Activated T-helper 1 cell treated with anti-CD3 and anti-CD28 coated beads, Interleukin-12 subunit alpha, Interleukin-12 subunit beta, Interleukin-2, Interleukin-4 antibody, amounts not matched to agents 30 ng/mL and 10 ng/mL and 1 ng/mL, durations not matched to agents 14 hours and 24 hours and 36 hours (primary cell): ENCODE measurements at regions not wholly inside any gene's neighbourhood (a gene's known extent, or its start where the extent isn't known, plus 50 kb on each side); places are given as distances from the start of the nearest gene placed in this dataset.

Experiments used
- DNase-seq: peaks from one replicate; pipeline ENCODE4 v3.0.0; 2021; ENCODE audit warnings: low spot score
- H3K27ac Mint-ChIP-seq: one replicate; pipeline ENCODE4 v1.8.0; 2021; ENCODE audit warnings: mild to moderate bottlenecking, mixed read lengths
- H3K27me3 Mint-ChIP-seq: one replicate; pipeline ENCODE4 v1.8.0; 2022; ENCODE audit warnings: mild to moderate bottlenecking, moderate library complexity, mixed read lengths; ENCODE audit not compliant: insufficient read depth
- H3K36me3 Mint-ChIP-seq: one replicate; pipeline ENCODE4 v1.8.0; 2021; ENCODE audit warnings: low read depth, mixed read lengths
- H3K4me1 Mint-ChIP-seq: one replicate; pipeline ENCODE4 v1.8.0; 2021; ENCODE audit warnings: low read depth, mixed read lengths
- H3K4me3 Mint-ChIP-seq: one replicate; pipeline ENCODE4 v1.8.0; 2021; ENCODE audit warnings: mild to moderate bottlenecking, moderate library complexity, mixed read lengths
- H3K9me3 Mint-ChIP-seq: one replicate; pipeline ENCODE4 v1.8.0; 2021; ENCODE audit warnings: mixed read lengths
- intact Hi-C: fragments of 100-400 bp; cut with micrococcal nuclease; formaldehyde crosslinking; loops from one replicate; pipeline ENCODE4 v1.15.1; 2024

DNA sequence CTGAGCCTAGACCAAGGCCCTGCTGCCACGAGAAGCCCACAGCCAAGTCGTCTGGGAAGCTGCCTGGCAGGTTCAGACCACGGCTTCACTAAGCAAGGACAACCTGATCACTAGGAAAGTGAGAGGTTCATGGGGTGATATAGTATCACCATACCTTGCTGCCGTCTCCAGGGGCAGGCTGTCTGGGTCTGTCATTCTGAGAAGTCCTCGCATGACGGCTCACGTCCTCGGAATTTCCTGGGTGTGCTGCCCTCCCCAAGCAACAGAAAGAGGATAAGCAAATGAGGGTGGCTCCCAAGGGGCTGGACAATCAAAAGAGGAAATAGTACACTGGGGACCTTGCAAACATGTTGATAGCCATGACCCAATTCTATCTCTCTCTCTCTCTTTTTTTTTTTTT lies 207.4 kb upstream of the IGF1R start:
- DNase-seq = no peak
- H3K27ac Mint-ChIP-seq = peak overlapping the region; percentile 48
- H3K4me3 Mint-ChIP-seq = no peak overlapping the region

DNA sequence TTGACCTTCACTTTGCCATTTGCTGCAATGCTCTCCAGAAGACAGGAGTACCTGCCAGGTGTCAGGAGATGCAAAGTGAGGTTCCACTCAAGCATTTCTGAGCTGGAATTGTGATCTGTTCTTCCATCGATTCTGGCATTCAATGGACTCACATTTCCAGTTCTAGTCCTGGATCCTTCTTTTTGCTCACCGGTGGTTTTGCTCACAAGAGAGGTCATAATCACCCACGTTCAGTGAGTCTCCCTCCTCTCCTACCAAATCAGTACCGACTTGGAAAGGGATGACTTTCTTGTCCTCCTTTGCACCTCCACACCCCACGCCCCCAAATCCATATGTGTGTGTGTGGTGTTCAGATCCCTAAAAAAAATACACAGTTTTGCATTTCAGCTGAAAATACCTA lies 206.7 kb upstream of the IGF1R start:
- Mint-ChIP-seq H3K36me3 (no peaks in the 10 kb centered on the region), H3K27ac (no peak overlapping the region), H3K27me3 (peaks cover 5% of the 10 kb centered on the region), H3K9me3 (no peaks in the 10 kb centered on the region), H3K4me3 (no peak overlapping the region), H3K4me1 (peaks cover 5% of the 10 kb centered on the region)
- intact Hi-C loops = loop anchor here (5.0 to 10.0 kb wide), 2 partner anchors 343 to 771 kb away; no protein-coding TSS in a partner anchor
- DNase-seq = no peak

More for the DNA sequence above, 207.4 kb upstream of the IGF1R start:
- H3K36me3 Mint-ChIP-seq = no peaks in the 10 kb centered on the region
- peaks cover 5% of the 10 kb centered on the region for H3K27me3 Mint-ChIP-seq
- intact Hi-C loops = loop anchor here (5.0 to 10.0 kb wide), 2 partner anchors 344 to 771 kb away; no protein-coding TSS in a partner anchor
- H3K9me3 Mint-ChIP-seq = no peaks in the 10 kb centered on the region
- peaks cover 5% of the 10 kb centered on the region for H3K4me1 Mint-ChIP-seq

DNA sequence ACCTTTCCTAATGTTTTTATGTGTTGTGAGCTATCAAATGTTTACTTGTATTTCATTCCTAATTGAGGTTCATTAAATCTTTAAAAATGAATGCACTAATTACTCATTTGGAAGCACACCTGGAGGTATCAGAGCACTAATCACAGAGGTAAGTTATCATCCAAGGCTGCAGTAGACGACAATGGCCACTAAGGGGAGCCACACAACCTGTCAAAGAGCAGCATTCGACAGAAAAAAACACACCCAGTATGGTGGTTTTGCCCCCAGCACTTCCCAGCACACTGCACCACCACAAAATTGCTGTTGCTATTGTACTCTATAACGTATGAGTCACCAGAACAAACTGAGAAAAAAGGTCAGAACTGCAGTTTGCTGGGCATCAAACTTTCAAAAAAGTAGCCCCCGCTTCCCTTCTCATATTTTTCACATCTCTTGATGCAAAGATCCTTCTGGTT lies 205.9 kb upstream of the IGF1R start:
- peak; percentile 34 for DNase-seq
- peaks cover 5% of the 10 kb centered on the region for H3K27me3 Mint-ChIP-seq
- intact Hi-C loops = loop anchor here (1.0 to 10.0 kb wide), 4 partner anchors 204 to 770 kb away; no protein-coding TSS in a partner anchor
- H3K36me3 Mint-ChIP-seq = no peaks in the 10 kb centered on the region
- H3K4me1 Mint-ChIP-seq = peaks cover 5% of the 10 kb centered on the region
- no peaks in the 10 kb centered on the region for H3K9me3 Mint-ChIP-seq
- no peak overlapping the region for H3K27ac Mint-ChIP-seq
- no peak overlapping the region for H3K4me3 Mint-ChIP-seq

DNA sequence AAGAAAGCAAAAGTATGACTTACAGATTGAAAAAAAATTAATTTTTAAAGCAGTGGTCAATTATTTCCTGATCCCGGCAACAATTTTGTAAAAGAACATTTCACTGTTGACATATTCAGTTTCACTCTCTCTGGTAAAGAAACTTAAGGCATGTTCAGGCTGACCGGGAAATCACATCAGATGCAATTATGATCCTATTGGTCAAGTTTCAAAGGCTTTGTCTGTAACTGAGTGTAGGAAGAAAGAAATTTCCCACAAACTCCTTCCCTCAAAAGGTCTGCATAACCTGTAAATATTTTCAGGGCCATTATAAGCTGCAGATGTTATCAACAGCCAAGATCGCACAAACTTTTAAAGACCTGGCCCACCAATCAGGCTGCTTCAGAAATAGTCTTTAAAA lies 205.4 kb upstream of the IGF1R start:
- Mint-ChIP-seq H3K4me1 (peaks cover 5% of the 10 kb centered on the region), H3K9me3 (no peaks in the 10 kb centered on the region), H3K4me3 (no peak overlapping the region), H3K27ac (no peak overlapping the region), H3K27me3 (peaks cover 5% of the 10 kb centered on the region), H3K36me3 (no peaks in the 10 kb centered on the region)
- no peak for DNase-seq
- intact Hi-C loops = loop anchor here (1.0 to 10.0 kb wide), 4 partner anchors 204 to 769 kb away; no protein-coding TSS in a partner anchor

DNA sequence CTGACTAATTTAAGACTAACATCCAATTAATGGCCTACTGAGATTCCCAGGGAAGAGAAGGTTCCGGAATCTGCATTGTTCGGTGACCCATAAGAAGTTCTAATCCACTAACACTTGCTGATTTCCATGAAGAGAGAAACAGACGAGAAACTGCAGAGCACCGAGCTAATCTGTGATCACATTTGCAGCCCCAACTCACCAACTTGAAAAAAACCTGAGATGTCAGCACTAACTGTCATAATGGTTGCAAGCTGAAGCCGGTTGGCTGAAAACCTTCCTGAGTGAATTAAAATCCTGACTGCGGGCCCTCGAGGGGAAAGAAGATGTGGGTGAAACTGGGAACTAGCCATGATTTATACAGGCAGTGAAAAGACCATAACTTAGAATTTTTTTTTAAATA lies 204.8 kb upstream of the IGF1R start:
- DNase-seq = no peak
- intact Hi-C loops = loop anchor here (2.0 to 10.0 kb wide), 3 partner anchors 203 to 769 kb away; no protein-coding TSS in a partner anchor
- Mint-ChIP-seq H3K9me3 (no peaks in the 10 kb centered on the region), H3K27ac (no peak overlapping the region), H3K4me1 (peaks cover 5% of the 10 kb centered on the region), H3K27me3 (peaks cover 5% of the 10 kb centered on the region), H3K36me3 (no peaks in the 10 kb centered on the region), H3K4me3 (no peak overlapping the region)

DNA sequence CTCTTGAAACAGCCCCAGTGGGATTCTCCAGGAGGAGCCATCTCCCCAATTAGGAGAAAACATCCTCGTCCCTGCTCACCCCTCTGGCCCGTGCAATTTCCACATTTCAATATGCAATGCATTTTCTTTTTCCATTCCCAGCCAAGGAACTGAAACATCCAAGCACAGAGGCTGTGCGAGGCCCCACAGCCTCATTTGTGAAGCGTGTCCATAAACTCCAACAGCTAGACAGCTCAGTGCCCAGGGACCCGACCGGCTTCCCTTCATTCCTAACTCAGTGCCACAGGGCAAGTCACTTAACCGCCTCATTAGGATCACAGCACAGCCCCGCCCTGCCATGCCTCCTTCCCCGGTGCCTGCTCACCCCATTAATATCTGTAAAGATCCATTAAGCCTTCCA lies 204.2 kb upstream of the IGF1R start:
- Mint-ChIP-seq H3K27me3 (peaks cover 5% of the 10 kb centered on the region), H3K36me3 (no peaks in the 10 kb centered on the region), H3K9me3 (no peaks in the 10 kb centered on the region), H3K4me3 (no peak overlapping the region), H3K4me1 (peaks cover 8% of the 10 kb centered on the region), H3K27ac (no peak overlapping the region)
- intact Hi-C loops = loop anchor here (5.0 to 10.0 kb wide), 2 partner anchors 341 to 768 kb away; no protein-coding TSS in a partner anchor
- DNase-seq = no peak

DNA sequence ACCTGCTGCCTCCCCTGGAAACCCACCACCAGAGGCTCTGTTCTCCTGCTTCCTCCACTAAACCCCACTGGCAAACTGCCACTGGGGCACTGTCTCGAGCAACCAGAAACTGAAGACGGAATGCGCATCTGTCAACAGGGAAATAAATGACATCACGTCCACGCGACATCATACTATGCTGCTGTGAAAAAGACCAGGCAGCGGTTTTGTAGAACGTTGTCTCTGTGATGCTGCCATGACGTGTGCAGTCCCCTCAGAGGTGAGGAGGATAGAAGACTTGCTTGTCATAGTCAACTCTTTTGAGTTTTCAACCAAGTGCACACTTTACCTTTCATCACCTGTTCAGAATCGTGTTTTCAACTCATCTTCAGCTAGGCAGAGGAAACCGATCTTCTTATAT lies 203.0 kb upstream of the IGF1R start:
- H3K4me1 Mint-ChIP-seq = peaks cover 12% of the 10 kb centered on the region
- DNase-seq = no peak
- no peaks in the 10 kb centered on the region for H3K36me3 Mint-ChIP-seq
- no peaks in the 10 kb centered on the region for H3K9me3 Mint-ChIP-seq
- H3K27me3 Mint-ChIP-seq = peaks cover 5% of the 10 kb centered on the region
- intact Hi-C loops = loop anchor here (5.0 to 10.0 kb wide), 2 partner anchors 72 to 339 kb away; no protein-coding TSS in a partner anchor
- no peak overlapping the region for H3K4me3 Mint-ChIP-seq
- no peak overlapping the region for H3K27ac Mint-ChIP-seq

DNA sequence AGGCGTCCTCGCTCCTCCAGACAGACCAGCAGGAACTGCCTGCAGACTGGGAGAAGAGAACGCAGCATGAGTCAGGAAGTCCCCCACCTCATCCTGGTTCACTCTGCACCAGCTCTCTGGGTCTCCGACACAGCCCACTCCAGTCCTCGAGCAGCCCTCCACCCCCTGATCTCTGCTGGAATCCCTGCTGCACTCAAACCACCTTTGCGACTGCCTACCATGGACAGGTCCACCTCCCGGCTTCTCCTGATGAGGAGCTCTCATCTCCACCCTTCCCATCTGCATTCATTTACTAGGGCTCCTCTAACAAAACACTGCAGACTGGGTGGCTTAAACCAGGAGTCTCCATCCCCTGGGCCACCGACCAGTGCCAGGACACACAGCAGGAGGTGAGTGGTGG lies 202.3 kb upstream of the IGF1R start:
- Mint-ChIP-seq H3K4me3 (no peak overlapping the region), H3K27ac (no peak overlapping the region), H3K36me3 (no peaks in the 10 kb centered on the region), H3K9me3 (no peaks in the 10 kb centered on the region), H3K27me3 (peaks cover 3% of the 10 kb centered on the region), H3K4me1 (peaks cover 12% of the 10 kb centered on the region)
- DNase-seq = no peak
- intact Hi-C loops = loop anchor here (5.0 to 10.0 kb wide), 2 partner anchors 71 to 339 kb away; no protein-coding TSS in a partner anchor

DNA sequence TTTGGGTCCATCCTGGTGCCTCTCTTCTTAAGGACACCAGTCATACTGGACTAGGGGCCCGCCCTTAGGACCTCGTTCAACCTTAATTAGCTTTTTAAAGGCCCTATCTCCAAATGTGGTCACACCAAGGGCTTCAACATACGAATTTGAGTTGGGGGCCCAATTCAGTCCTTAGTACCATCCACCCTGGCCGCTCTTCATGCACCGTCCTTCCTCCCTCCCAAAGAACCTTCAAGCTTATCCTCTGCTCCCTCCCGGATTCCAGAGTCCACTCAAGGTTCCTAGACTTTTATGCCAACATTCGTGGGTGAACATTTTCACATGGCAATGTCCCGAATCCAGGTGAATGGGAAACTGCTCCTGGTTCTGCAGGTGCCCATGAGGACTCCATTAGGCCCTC lies 201.3 kb upstream of the IGF1R start:
- no peak for DNase-seq
- Mint-ChIP-seq H3K9me3 (no peaks in the 10 kb centered on the region), H3K4me1 (peaks cover 12% of the 10 kb centered on the region), H3K36me3 (no peaks in the 10 kb centered on the region), H3K4me3 (no peak overlapping the region), H3K27ac (no peak overlapping the region), H3K27me3 (peaks cover 3% of the 10 kb centered on the region)
- intact Hi-C loops = loop anchor here (5.0 to 10.0 kb wide), 2 partner anchors 70 to 338 kb away; no protein-coding TSS in a partner anchor

DNA sequence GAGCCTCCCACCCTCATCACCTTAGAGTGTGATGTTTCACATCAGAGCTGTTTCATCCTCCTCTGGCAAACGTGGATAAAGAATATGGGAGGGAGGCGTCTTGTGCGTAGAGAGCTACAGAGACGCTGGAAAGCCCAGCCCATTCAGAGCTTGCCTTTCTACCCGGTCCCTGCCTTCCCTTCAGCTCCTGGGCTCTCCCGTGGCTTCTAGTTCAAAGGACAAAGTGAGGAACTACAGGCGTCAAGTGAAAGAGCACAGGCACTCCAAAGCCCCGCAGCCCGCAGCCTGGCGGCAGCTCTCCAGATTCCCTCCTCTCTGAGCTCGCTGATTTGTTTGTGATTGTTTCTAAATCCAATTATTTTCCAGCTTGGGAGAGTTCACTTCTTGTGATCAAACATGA lies 197.1 kb upstream of the IGF1R start:
- Mint-ChIP-seq H3K4me1 (peaks cover 7% of the 10 kb centered on the region), H3K4me3 (no peak overlapping the region), H3K27me3 (no peaks in the 10 kb centered on the region), H3K36me3 (no peaks in the 10 kb centered on the region), H3K9me3 (no peaks in the 10 kb centered on the region), H3K27ac (no peak overlapping the region)
- no peak for DNase-seq
- intact Hi-C loops = no loop called here

DNA sequence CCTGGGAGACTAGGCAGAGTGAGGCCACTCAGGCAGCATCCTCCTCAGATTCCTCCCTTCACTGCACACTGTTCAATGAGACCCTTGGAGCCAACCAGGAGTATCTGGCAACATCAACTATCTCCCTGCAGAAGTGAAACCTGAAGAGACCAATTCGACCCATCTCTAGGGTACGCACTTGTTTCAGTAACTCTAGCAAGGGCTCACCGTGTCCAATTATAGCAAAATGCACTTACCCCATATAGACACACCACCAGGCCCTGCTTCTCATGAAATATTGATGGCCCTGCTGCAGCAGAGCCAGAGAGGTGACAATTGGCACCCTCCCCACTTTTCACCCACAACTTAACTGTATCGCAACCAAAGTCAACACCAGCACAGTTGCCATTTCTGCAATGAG lies 196.1 kb upstream of the IGF1R start:
- intact Hi-C loops = no loop called here
- Mint-ChIP-seq H3K36me3 (no peaks in the 10 kb centered on the region), H3K27me3 (no peaks in the 10 kb centered on the region), H3K4me3 (no peak overlapping the region), H3K4me1 (peaks cover 7% of the 10 kb centered on the region), H3K27ac (no peak overlapping the region), H3K9me3 (no peaks in the 10 kb centered on the region)
- no peak for DNase-seq

DNA sequence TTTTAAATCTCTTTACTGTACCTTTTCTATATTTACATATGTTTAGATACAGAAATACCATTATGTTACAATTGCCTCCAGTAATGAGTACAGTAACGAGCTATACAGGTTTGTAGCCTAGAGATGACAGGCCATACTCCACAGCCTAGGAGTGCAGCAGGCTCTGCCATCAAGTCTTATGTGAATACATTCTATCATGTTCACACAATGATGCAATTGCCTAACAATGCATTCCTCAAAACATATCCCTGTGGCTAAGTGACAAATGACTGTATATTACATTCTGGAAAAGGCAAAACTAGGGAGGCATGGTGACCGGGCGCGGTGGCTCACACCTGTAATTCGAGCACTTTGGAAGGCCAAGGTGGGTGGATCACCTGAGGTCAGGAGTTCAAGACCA lies 192.4 kb upstream of the IGF1R start:
- DNase-seq = no peak
- Mint-ChIP-seq H3K36me3 (no peaks in the 10 kb centered on the region), H3K9me3 (no peaks in the 10 kb centered on the region), H3K4me3 (no peak overlapping the region), H3K27ac (no peak overlapping the region), H3K4me1 (no peaks in the 10 kb centered on the region), H3K27me3 (peaks cover 8% of the 10 kb centered on the region)
- intact Hi-C loops = no loop called here

DNA sequence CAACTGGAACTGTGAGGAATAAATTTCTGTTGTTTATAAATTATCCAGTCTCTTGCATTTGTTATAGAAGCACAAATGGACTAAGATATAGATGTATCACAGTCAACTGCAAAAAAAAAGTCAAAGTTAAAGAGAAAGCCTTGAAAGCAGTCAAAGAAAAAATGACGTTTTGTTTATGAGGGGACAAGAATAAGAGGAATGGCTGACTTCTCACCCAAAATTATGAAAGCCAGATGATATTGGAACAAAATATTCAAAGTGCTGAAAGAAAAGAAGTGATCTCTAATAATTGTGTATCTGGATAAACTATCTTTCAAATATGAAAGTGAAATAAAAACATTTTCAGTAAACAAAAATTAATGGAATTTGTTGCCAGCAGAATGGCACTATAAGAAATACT lies 171.8 kb upstream of the IGF1R start:
- H3K27me3 Mint-ChIP-seq = peaks cover 6% of the 10 kb centered on the region
- no peaks in the 10 kb centered on the region for H3K36me3 Mint-ChIP-seq
- H3K9me3 Mint-ChIP-seq = peaks cover 20% of the 10 kb centered on the region

DNA sequence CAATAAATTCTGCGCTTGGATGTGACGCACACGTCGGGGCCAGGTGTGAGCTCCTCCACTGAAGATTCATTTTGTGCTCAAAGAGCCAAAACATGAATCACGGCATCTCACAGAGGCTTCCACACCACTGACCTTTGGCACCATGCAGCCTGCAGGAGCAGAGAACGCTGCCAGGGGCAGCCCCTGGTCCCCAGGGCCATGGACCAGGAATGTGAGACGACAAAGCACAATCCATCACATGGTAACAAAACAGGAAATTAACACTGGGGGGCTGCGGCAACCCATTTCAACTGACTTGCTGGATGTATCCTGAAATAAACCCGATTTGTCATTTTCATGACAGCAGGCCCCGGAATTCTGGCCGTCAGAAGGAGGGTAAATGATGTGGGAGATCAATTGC lies 167.5 kb upstream of the IGF1R start:
- Mint-ChIP-seq H3K4me3 (no peak overlapping the region), H3K27ac (no peak overlapping the region), H3K36me3 (no peaks in the 10 kb centered on the region), H3K9me3 (peaks cover 20% of the 10 kb centered on the region), H3K27me3 (peaks cover 4% of the 10 kb centered on the region), H3K4me1 (no peaks in the 10 kb centered on the region)
- no peak for DNase-seq
- intact Hi-C loops = no loop called here

More for the DNA sequence above, 171.8 kb upstream of the IGF1R start:
- intact Hi-C loops = no loop called here
- H3K4me3 Mint-ChIP-seq = no peak overlapping the region
- no peaks in the 10 kb centered on the region for H3K4me1 Mint-ChIP-seq
- no peak for DNase-seq
- H3K27ac Mint-ChIP-seq = no peak overlapping the region
